NT2/D1 (cell line): ENCODE measurements at regions not wholly inside any gene's neighbourhood (a gene's known extent, or its start where the extent isn't known, plus 50 kb on each side); places are given as distances from the start of the nearest gene placed in this dataset.

Experiments used
- DNase-seq: peaks from one replicate; pipeline ENCODE4 v3.0.0-alpha.2; 2011; ENCODE audit warnings: low read depth, low spot score
- H3K27me3 ChIP-seq: 2 replicates; pipeline ENCODE4 v1.6.0; 2011; ENCODE audit warnings: mild to moderate bottlenecking; ENCODE audit not compliant: insufficient read length, insufficient read depth
- H3K36me3 ChIP-seq: 2 replicates; pipeline ENCODE4 v1.6.1; 2011; ENCODE audit warnings: mild to moderate bottlenecking, low read length, mixed read lengths; ENCODE audit not compliant: insufficient read depth, insufficient read length
- H3K4me1 ChIP-seq: 2 replicates; pipeline ENCODE4 v1.5.1; 2011; ENCODE audit not compliant: insufficient read depth, insufficient read length
- H3K4me3 ChIP-seq: 2 replicates; pipeline ENCODE4 v1.5.1; 2011; ENCODE audit warnings: low read depth; ENCODE audit not compliant: insufficient read length
- H3K9ac ChIP-seq: 2 replicates; pipeline ENCODE4 v1.6.0; 2011; ENCODE audit warnings: low read depth; ENCODE audit not compliant: insufficient read length
- H3K9me3 ChIP-seq: 2 replicates; pipeline ENCODE4 v1.5.1; 2011; ENCODE audit warnings: mild to moderate bottlenecking, low read length; ENCODE audit not compliant: insufficient read depth
- SUZ12 ChIP-seq: IDR thresholded peaks from 2 replicates; pipeline ENCODE4 v1.6.1; 2011; ENCODE audit not compliant: insufficient read length, insufficient read depth; ENCODE audit errors: extremely low read depth
- YY1 ChIP-seq: IDR thresholded peaks from 2 replicates; pipeline ENCODE4 v1.6.1; 2011; ENCODE audit not compliant: insufficient read length, insufficient read depth
- ZNF274 ChIP-seq: IDR thresholded peaks from 2 replicates; pipeline ENCODE4 v1.6.1; 2011; ENCODE audit warnings: mild to moderate bottlenecking, low read depth, low read length

DNA sequence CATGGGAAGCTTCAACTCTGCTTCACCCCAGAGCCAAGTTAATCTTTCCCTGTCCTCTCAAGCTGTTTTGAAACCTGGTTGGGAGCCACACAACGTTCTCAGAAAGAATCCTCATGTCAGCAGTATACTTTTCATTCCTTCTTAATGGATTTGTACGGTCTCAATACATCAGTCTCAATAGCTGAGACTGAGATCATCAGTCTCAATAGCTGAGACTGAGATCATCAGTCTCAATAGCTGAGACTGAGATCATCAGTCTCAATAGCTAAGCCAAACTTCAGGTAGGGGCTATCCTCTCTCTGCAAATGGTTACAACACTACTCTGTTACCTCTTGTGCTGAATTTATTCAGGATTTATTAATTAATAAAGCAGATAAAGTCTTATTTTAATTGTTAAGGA, 1317.4 kb upstream of the CDH9 start:
- no peak for TF ChIP-seq SUZ12
- no peak for TF ChIP-seq ZNF274
- no peak for TF ChIP-seq YY1
- no peak for DNase-seq

GRCh38 chr5:28346696-28347095, 1308.3 kb upstream of the CDH9 start:
- no peaks in the 10 kb centered on the region for H3K27me3 ChIP-seq
- no peaks in the 10 kb centered on the region for H3K4me1 ChIP-seq
- no peak overlapping the region for H3K9ac ChIP-seq
- no peak overlapping the region for H3K4me3 ChIP-seq
- TF ChIP-seq SUZ12 (no peak), YY1 (no peak), ZNF274 (no peak)
- DNase-seq: no peak
- no peaks in the 10 kb centered on the region for H3K36me3 ChIP-seq
- no peaks in the 10 kb centered on the region for H3K9me3 ChIP-seq

More for the DNA sequence above, 1317.4 kb upstream of the CDH9 start:
- Histone ChIP-seq H3K9ac (no peak overlapping the region), H3K9me3 (no peaks in the 10 kb centered on the region), H3K4me1 (no peaks in the 10 kb centered on the region), H3K4me3 (no peak overlapping the region), H3K36me3 (no peaks in the 10 kb centered on the region), H3K27me3 (no peaks in the 10 kb centered on the region)

DNA sequence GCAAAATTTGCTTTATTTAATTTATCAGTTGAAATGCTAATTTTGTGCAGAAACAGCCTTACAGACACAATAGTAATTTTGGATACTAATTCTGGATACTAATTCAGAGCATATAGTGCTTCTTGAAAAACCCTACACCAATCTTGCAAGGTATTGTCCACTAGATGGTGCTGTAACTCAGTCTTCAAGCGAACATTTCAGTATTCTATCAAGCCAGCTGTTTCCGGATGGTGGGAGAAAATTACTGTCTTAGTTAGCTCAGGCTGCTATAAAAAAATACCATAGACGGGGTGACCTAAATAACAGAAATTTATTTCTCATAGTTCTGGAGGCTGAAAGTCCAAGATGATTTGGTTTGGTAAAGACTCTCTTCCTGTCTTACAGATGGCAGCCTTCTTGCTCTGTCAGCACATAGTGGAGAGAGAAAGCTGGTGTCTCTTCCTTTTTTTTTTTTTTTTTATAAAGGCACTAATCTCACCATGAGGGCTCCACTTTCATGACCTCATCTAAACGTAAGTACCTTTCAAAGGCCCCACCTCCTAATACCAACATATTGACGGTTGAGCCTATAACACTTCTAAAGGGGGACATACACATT, 1306.5 kb upstream of the CDH9 start:
- H3K4me3 ChIP-seq: no peak overlapping the region
- H3K27me3 ChIP-seq: no peaks in the 10 kb centered on the region
- no peaks in the 10 kb centered on the region for H3K36me3 ChIP-seq
- no peak overlapping the region for H3K9ac ChIP-seq
- DNase-seq: peak; percentile 46
- no peaks in the 10 kb centered on the region for H3K4me1 ChIP-seq
- H3K9me3 ChIP-seq: no peaks in the 10 kb centered on the region
- TF ChIP-seq ZNF274 (no peak), YY1 (no peak), SUZ12 (no peak)

DNA sequence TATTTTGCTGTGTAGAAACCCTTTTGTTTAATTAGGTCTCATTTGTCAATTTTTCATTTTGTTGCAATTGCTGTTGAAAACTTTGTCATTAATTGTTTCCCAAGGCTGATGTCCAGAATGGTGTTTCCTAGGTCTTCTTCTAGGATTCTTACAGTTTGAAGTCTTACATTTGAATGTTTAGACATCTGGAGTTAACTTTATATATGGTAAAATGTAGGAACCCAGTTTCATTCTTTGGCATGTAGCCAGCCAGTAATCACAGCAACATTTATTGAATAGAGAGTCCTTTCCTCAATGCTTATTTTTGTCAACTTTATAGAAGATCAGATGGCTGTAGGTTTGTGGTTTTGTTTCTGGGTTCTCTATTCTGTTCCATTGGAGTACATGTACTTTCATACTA, 1290.8 kb upstream of the CDH9 start:
- Histone ChIP-seq H3K4me3 (no peak overlapping the region), H3K36me3 (no peaks in the 10 kb centered on the region), H3K4me1 (no peaks in the 10 kb centered on the region), H3K27me3 (no peaks in the 10 kb centered on the region), H3K9ac (no peak overlapping the region), H3K9me3 (no peaks in the 10 kb centered on the region)
- no peak for DNase-seq
- TF ChIP-seq ZNF274 (no peak), SUZ12 (no peak), YY1 (no peak)

- H3K27me3 ChIP-seq: no peaks in the 10 kb centered on the region
- no peaks in the 10 kb centered on the region for H3K36me3 ChIP-seq
- H3K9ac ChIP-seq: no peak overlapping the region
- no peak for TF ChIP-seq YY1
- TF ChIP-seq ZNF274: no peak
- no peak for TF ChIP-seq SUZ12
- H3K4me3 ChIP-seq: no peak overlapping the region
- H3K4me1 ChIP-seq: no peaks in the 10 kb centered on the region
- DNase-seq: no peak
- H3K9me3 ChIP-seq: no peaks in the 10 kb centered on the region
These were observed 1290.3 kb upstream of the CDH9 start for GRCh38 chr5:28328681-28329080.

GRCh38 chr5:28324174-28324573, 1285.8 kb upstream of the CDH9 start:
- no peak for TF ChIP-seq SUZ12
- no peak for TF ChIP-seq YY1
- no peak for TF ChIP-seq ZNF274
- no peak overlapping the region for H3K9ac ChIP-seq
- no peaks in the 10 kb centered on the region for H3K4me1 ChIP-seq
- H3K36me3 ChIP-seq: no peaks in the 10 kb centered on the region
- H3K27me3 ChIP-seq: no peaks in the 10 kb centered on the region
- no peaks in the 10 kb centered on the region for H3K9me3 ChIP-seq
- no peak overlapping the region for H3K4me3 ChIP-seq
- DNase-seq: no peak

DNA sequence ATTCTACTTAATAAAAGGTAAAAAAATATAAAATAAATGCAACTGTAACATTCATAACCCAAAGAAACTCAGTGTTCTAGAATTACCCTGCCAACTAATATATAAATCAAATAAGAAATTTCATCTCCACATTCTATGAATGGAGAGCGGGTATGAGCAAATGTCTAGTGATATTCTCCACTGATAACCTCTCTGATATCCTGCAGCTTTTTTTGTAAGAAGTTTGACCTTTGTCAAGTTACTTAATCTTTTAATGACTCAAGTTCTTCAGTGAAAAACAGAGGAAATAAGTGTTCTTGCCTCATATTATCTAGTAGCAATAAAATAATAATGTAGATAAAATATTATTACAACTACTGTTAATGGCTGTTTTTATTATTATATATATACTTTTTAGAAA, 1275.6 kb upstream of the CDH9 start:
- TF ChIP-seq SUZ12: no peak
- TF ChIP-seq ZNF274: no peak
- no peak for TF ChIP-seq YY1
- Histone ChIP-seq H3K27me3 (no peaks in the 10 kb centered on the region), H3K4me1 (no peaks in the 10 kb centered on the region)

GRCh38 chr5:28313321-28313951, 1275.0 kb upstream of the CDH9 start:
- no peaks in the 10 kb centered on the region for H3K27me3 ChIP-seq
- H3K36me3 ChIP-seq: no peaks in the 10 kb centered on the region
- TF ChIP-seq YY1 (no peak), SUZ12 (no peak), ZNF274 (no peak)
- H3K9ac ChIP-seq: no peak overlapping the region
- no peaks in the 10 kb centered on the region for H3K4me1 ChIP-seq
- H3K9me3 ChIP-seq: no peaks in the 10 kb centered on the region
- no peak overlapping the region for H3K4me3 ChIP-seq
- DNase-seq: no peak

More for the DNA sequence above, 1275.6 kb upstream of the CDH9 start:
- no peak for DNase-seq
- Histone ChIP-seq H3K9me3 (no peaks in the 10 kb centered on the region), H3K9ac (no peak overlapping the region), H3K4me3 (no peak overlapping the region), H3K36me3 (no peaks in the 10 kb centered on the region)
